SK-N-MC (cell line): ENCODE measurements at regions not wholly inside any gene's neighbourhood (a gene's known extent, or its start where the extent isn't known, plus 50 kb on each side); places are given as distances from the start of the nearest gene placed in this dataset.

ENCODE experiments used
- EZH2 ChIP-seq: fragments of 200-600 bp; sonication (generic); IDR thresholded peaks from one replicate; pipeline ENCODE4 v1.6.1; 2017; ENCODE audit warnings: antibody characterized with exemption
- POLR2AphosphoS5 ChIP-seq: IDR thresholded peaks from 2 replicates; pipeline ENCODE4 v1.6.1; 2012; ENCODE audit warnings: mild to moderate bottlenecking, low read depth, low read length, borderline replicate concordance

- TF ChIP-seq POLR2AphosphoS5 (no peak), EZH2 (no peak)
Observed at GRCh38 chr6:140830666-140831065, 1302.1 kb upstream of the GJE1 start.
